ENCODE measurements at regions not wholly inside any gene's neighbourhood (a gene's known extent, or its start where the extent isn't known, plus 50 kb on each side); places are given as distances from the start of the nearest gene placed in this dataset.
A peak's percentile ranks its signal among the peaks of the same experiment; 100 is the strongest.
"Not testable (repeated sequence)": the region's sequence is repeated elsewhere in the genome, so short reads cannot be mapped to it uniquely, and the experiment has no call there.

DNA sequence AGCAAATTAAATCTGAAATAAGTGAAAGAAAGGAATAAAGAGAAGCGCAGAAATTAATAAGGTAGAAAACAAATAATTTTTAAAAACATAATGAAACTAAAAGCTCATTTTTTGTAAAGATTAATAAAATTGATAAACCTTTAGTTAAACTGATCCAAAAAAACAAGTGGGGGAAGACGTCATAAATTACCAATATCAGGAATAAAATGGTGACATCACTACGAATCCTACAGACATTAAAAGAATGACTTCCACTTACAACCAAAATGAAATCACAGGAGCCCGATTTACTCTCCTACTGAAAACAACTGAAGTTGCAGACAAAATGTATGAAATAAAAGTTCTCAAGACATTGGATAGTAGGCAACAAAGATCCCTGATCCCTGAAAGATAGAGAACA lies 68.1 kb upstream of the IFFO2 start:
- DNase-seq, result no peak

DNA sequence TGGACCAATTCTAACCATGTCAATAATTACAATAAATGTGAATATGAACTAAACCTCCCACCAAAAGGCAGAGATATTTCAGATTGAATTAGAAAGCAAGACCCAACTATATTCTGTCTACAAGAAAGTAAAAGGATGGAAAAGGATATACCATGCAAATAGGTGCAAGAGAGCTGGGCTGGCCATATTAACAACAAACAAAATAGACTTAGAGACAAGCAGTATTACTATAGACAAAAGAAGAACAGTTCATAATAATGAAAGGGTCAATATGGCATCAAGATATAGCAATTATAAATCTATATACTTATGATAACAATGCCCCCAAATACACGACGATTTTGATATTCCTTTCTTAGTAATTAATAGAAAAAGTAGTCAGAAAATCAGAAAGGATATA lies 67.3 kb upstream of the IFFO2 start:
- DNase-seq, result no peak

DNA sequence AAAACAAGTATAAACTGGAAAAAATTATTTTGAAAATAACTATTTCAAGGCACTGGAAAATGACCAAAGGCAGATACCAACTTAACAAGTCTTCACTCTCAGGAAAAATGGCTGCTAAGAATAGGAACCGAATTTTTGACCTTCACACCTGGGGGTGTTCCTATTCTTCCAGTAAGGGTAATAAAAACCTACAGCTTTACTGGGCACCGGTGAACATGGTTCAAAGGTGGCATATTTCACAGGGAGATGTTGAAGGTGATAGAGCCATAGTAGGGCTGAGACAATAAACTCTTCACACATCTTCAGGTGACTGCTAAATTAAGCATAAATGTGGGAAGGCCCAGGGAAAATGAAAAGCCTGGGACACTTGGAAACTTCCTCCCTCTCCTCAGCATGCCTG lies 65.4 kb upstream of the IFFO2 start:
- DNase-seq, result no peak

DNA sequence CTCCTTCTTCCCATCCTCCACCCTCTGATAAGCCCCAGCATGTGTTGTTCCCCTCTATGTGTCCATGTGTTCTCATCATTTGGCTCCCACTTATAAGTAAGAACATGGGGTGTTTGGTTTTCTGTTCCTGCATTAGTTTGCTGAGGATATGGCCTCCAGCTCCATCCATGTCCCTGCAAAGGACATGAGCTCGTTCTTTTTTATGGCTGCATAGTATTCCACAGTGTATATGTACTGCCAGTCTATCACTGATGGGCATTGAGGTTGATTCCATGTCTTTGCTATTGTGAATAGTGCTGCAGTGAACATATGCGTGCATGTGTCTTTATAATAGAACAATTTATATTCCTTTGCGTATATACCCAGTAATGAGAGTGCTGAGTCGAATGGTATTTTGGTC lies 62.8 kb upstream of the IFFO2 start:
- DNase-seq, result not testable (repeated sequence)

DNA sequence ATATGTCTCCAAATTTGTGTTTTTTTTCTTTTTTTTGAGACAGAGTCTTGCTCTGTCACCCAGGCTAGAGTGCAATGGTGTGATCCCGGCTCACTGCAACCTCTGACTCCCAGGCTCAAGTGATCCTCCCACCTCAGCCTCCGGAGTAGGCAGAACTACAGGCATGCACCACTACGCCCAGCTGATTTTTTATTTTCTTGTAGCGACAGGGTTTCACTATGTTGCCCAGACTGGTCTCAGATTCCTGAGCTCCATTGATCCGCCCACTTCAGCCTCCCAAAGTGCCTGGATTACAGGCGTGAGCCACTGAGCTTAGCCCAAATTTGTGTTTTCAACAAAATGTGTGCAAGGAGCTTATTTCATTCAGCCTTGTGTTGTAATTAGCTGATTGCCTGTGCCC lies 59.0 kb upstream of the IFFO2 start:
- no peak for DNase-seq

DNA sequence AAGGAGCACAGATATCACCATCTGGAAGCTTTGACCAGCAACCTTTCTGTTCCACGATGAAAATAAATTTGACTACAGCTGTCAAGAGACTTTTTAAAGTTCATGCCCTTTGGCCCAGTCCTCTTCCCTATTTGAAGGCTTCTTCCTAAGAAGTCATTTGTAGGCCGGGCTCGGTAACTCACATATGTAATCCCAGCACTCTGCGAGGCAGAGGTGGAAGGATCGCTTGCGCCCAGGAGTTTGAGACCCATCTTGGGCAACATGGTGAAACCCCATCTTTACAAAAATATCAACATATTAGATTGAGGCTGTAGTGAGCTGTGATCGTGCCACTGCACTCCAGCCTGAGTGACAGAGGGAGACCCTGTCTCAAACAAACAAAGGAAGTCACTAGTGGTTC lies 58.3 kb upstream of the IFFO2 start:
- DNase-seq, result no peak

DNA sequence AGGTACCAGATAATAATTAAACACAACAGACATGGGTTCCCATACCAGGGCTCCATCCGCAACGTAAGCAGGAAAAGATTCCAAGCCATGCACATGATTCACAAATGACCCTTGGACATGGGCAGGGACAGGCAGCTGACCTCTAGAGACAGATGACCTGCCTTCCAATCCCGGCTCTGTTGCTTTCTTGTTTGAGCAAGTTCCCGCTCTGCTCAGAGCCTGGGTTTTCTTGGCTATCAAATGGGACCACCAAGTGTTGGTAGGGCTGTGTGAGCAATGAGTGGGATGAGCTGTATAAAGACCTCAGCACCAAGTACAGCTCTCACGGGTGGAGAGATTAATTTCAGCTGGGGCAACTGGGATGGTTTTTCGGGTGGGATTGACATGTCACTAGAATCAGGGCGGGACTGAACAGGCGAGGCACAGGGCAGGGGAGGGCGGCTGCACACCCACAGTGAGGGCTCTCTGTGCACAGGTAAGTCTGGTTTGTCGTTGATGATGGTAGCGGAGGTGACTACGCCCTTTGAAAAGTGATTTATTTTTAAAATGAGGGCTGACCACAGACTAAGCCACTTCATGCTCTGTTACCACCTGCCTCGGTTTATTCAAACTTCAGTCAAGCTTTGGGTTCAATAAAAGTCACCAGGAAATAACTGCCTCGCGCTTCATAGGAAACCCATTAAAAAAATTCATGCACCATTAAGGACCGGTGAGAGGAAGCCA lies 57.5 kb upstream of the IFFO2 start:
- no peak for DNase-seq

DNA sequence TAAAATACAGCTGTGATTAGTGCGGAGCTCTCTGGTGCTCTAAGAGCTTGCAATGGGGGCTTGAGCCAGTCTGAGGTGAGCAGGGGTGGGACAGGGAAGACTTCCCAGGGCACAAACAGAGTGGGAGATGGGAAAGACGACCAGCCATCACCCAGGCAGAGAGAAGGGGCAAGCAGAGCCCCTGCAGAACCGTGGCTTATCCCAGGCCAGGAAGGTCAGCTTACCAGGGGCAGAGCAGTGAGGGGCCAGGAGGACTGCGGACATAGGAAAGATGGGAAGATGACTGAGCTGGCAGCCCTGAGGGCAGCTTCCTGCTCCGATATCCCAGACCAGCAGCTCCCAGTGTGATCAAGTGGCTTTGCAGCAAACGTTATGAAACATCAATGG lies 55.4 kb upstream of the IFFO2 start:
- no peak for DNase-seq

DNA sequence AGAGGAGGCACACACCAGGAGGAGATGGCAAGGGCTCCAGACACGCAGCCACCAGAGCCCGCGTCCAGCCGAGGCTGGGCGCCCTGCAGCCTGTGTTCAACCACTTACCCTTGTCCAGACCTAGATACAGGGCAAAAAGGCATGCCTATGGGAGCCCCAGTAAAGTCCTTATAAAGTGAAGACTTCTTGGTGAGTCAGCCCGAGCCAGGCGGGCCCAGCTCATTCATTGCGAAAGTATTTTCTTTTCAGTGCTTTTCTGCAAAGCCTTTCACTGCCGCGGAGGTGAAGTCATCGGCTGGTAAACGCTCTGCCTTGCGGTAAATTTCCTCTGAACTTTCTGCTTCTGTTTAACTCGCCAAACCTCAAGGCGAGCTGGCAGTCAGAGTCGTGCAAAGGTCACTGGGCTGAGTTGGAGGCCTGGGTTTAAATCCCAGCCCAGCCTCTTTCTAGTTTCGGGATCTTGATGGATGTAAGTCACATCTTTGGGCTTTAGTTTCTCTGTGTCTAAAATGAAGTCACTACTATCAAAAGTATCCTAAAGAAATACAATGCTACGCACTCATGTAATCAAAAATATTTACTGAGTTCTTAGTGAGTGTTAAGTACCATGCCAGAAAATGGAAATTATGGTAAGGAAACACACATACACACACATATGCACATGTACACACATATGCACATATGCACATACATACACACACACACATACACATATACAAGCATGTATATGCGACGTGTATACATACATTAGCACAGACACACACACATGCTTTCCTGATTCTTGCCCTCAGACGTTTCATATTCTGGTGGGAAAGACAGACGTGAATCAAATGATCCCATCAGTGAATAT lies 54.7 kb upstream of the IFFO2 start:
- DNase-seq, result peak; percentile 33 to 92 (median 63)

DNA sequence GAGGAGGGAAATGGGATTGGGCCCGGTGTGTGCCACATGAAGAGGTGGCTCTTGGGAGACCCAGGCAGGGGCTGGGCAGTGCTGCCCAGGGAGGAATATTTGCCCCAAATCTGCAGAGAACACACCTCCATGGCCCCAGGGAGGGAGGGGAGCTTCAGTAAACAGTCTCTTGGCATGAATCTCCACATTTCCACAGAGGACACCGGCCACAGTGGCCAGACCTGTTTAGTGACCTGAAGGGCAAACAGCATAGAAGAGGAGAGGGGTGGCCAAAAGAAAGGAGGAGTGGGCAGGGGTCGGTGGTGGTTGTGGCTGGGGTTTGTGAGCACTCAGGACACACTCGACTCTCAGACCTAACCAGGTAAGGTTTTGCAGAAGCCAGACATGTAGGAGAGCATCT lies 54.0 kb upstream of the IFFO2 start:
- no peak for DNase-seq

DNA sequence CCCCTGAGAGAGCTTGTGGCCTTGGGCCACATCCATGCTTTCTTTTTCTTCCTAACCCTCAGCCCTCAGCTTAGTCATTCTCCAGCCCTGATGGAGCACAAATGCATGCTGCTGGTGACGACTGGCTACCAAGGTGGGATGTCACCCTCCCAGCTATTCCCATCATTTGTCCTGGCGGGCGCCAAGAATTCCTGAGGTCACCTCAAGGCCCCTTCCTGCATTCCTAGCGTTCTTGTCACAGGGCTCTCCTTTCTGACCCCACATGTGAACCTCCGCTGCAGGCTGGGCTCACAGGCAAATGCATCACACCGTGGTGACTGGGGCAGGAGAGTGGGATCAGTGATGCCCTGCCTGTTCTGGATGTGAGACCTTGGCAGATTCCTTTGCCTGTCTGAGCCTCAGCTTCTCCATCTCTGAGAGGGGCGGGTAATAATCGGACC lies 53.4 kb upstream of the IFFO2 start:
- DNase-seq, result peak in 1 of 3 donors; percentile 91

DNA sequence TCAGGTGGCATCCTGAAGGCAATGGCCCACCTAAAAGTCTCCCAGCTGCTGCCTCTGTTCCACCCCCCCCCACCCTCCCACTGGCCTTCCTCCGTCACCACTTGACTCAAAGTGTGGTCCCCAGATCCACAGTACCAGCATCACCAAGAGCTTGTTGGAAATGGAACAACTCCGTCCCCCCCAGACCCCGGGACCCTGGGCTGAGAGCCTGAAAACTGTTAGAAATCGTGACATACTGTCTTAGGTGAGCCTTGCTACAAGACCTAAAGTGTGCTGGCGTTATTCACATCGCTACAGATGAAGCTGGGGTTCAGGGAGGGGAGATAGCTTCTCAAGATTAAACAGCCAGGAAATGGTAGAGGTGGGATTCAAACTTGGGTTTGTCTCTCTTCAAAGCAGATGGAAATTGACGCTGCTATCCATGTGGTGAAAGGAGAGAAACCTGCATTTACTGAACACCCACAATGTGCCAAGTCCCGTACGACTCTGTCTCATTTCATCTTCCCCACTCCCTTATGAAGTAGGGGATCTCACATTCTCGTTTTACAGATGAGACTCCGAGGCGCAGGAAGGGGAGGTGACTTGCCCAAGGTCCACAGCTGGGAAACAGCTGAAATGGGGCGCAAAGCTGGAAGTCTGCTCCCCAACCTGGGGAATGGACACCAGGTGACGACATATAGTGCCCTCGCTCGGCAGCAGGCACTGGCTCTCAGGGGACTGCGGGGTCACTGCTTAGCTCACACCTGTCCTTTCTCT lies 52.8 kb upstream of the IFFO2 start:
- no peak for DNase-seq

DNA sequence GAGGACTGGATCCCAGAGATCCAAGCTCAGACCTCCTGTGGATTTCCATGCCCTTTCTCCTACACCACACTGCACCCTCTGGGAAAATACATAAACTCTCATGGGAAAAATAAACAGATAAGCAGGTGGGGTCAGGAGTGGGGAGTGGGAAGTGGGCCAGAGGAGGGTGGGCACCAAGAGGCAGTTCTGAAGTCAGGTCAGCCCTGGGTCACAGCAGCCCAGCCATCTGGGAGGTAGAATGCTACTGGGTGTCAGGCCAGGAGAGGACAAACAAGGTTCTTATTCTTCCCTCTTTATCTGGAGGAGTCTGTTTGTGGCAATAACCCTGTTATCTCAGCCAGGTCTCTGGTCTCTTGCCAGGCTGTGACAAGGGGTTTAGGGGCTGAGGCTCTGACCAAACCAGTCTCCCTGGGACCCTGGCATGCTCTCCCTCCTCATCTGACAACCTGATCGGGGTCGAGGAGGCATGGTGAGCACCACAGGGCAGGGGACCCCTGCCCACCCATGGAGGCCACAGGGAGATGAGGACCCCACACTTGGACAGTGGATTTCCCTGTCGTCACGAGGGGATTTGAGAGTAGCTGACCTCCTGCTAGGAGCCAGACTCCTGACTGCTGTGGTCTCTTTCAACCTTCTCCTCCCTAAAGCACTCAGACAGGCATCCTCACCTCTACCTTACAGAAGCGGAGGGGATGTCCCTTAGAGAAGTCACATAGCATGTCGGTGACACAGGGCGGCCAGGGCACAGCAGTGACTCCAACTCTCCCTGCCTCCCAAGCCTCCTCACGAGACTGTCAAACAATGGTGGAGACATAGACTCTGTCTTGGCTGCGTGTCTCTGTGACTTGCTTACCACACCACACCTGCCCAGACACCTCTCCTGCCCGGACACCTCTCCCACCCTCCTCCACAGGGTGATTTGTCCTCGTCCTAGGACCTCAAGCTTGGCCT lies 51.3 kb upstream of the IFFO2 start:
- no peak for DNase-seq

DNA sequence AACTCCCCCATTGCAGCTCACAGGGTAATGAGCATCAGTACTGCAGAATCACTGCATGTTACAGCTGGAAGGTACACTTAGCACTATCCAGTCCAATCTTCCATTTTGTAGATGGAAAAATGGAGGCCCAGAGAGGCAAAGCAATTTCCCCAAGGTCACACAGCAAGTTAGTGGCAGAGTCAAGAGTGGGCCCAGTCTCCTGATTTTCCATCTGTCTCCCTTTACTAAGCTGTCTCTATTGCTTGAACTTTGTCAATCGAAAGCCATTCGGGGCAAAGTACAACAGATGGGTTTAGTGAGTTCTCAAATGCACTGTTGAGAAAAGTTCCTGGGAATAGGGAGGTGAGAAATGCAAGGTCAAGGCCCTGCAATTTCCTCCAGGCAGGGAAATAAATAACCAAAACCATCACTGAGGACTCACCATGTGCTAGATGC lies 50.4 kb upstream of the IFFO2 start:
- no peak for DNase-seq

Data from muscle of back (tissue), 3 donors.